HepG2 (cell line): ENCODE measurements at regions not wholly inside any gene's neighbourhood (a gene's known extent, or its start where the extent isn't known, plus 50 kb on each side); places are given as distances from the start of the nearest gene placed in this dataset.

Experiments
- HDAC1 ChIP-seq: sonication (generic); formaldehyde crosslinking; IDR thresholded peaks from 2 replicates; pipeline ENCODE4 v1.5.1; 2020; ENCODE audit warnings: mild to moderate bottlenecking, missing genetic modification reagents
- NR2F1 ChIP-seq, 2 experiments: fragments of 450-650 bp in 1 of 2; formaldehyde crosslinking in 1 of 2; IDR thresholded peaks; 2 replicates each; pipeline versions ENCODE4 v1.5.0 to v1.6.1; 2016 to 2020; ENCODE audit warnings: mild to moderate bottlenecking in 1 of 2, missing compliant biosample characterization in 1 of 2, missing genetic modification reagents in 1 of 2, moderate library complexity in 1 of 2
- RFX3 ChIP-seq: IDR thresholded peaks from 2 replicates; pipeline ENCODE4 v1.6.1; 2016; ENCODE audit warnings: missing biosample characterization, missing genetic modification reagents
- RFX5 ChIP-seq: IDR thresholded peaks from 2 replicates; pipeline ENCODE4 v1.6.1; 2011; ENCODE audit warnings: low read depth, low read length, improper control_type of control experiment
- SETDB1 ChIP-seq: sonication (generic); formaldehyde crosslinking; IDR thresholded peaks from 2 replicates; pipeline ENCODE4 v1.5.1; 2020; ENCODE audit warnings: missing genetic modification reagents, mild to moderate bottlenecking, borderline replicate concordance
- ZNF850 ChIP-seq: sonication (generic); formaldehyde crosslinking; conservative IDR thresholded peaks from 2 replicates; pipeline ENCODE4 v1.9.0; 2021; ENCODE audit warnings: mild to moderate bottlenecking, missing genetic modification reagents

GRCh38 chr14:71242237-71242748 is 335.0 kb downstream of the PCNX1 start:
- TF ChIP-seq RFX3 (CRISPR knock-in tag): no peak
- no peak for TF ChIP-seq NR2F1 (CRISPR knock-in tag; IDR thresholded peaks at IDR 0.05)
- no peak for TF ChIP-seq ZNF850
- TF ChIP-seq SETDB1: no peak
- no peak for TF ChIP-seq RFX5
- no peak for TF ChIP-seq HDAC1 (CRISPR knock-in tag)
